ENCODE measurements at regions not wholly inside any gene's neighbourhood (a gene's known extent, or its start where the extent isn't known, plus 50 kb on each side); places are given as distances from the start of the nearest gene placed in this dataset.
"Not testable (repeated sequence)": the region's sequence is repeated elsewhere in the genome, so short reads cannot be mapped to it uniquely, and the experiment has no call there.

- not testable (repeated sequence) for DNase-seq; H3K4me3 ChIP-seq (ENCODE audit: insufficient read depth, low read depth, low read length); H3K27me3 ChIP-seq (ENCODE audit: control insufficient read depth, insufficient read depth, low read length); H3K36me3 ChIP-seq (replicated peaks; ENCODE audit: control insufficient read depth, insufficient read depth, low read length)
Observed at GRCh38 chr2:89182221-89182620, 490.7 kb downstream of the RPIA start.

- H3K4me3 ChIP-seq (ENCODE audit: insufficient read depth, low read depth, low read length); H3K36me3 ChIP-seq (replicated peaks; ENCODE audit: control insufficient read depth, insufficient read depth, low read length); H3K27me3 ChIP-seq (ENCODE audit: control insufficient read depth, insufficient read depth, low read length); DNase-seq: not testable (repeated sequence)
Observed at GRCh38 chr2:89184746-89185145, 493.3 kb downstream of the RPIA start.

GRCh38 chr2:89195636-89196251 lies 504.3 kb downstream of the RPIA start:
- H3K27me3 ChIP-seq (ENCODE audit: control insufficient read depth, insufficient read depth, low read length); H3K36me3 ChIP-seq (replicated peaks; ENCODE audit: control insufficient read depth, insufficient read depth, low read length); DNase-seq; H3K4me3 ChIP-seq (ENCODE audit: insufficient read depth, low read depth, low read length): not testable (repeated sequence)

GRCh38 chr2:89196719-89197118 lies 505.2 kb downstream of the RPIA start:
- H3K36me3 ChIP-seq (replicated peaks; ENCODE audit: control insufficient read depth, insufficient read depth, low read length); H3K4me3 ChIP-seq (ENCODE audit: insufficient read depth, low read depth, low read length); DNase-seq; H3K27me3 ChIP-seq (ENCODE audit: control insufficient read depth, insufficient read depth, low read length): not testable (repeated sequence)

- not testable (repeated sequence) for H3K4me3 ChIP-seq (ENCODE audit: insufficient read depth, low read depth, low read length); DNase-seq; H3K36me3 ChIP-seq (replicated peaks; ENCODE audit: control insufficient read depth, insufficient read depth, low read length); H3K27me3 ChIP-seq (ENCODE audit: control insufficient read depth, insufficient read depth, low read length)
Observed at GRCh38 chr2:89198026-89198425, 506.6 kb downstream of the RPIA start.

- not testable (repeated sequence) for DNase-seq; H3K4me3 ChIP-seq (ENCODE audit: insufficient read depth, low read depth, low read length); H3K27me3 ChIP-seq (ENCODE audit: control insufficient read depth, insufficient read depth, low read length); H3K36me3 ChIP-seq (replicated peaks; ENCODE audit: control insufficient read depth, insufficient read depth, low read length)
Observed at GRCh38 chr2:89199453-89200246, 508.2 kb downstream of the RPIA start.

- not testable (repeated sequence) for DNase-seq; H3K4me3 ChIP-seq (ENCODE audit: insufficient read depth, low read depth, low read length); H3K27me3 ChIP-seq (ENCODE audit: control insufficient read depth, insufficient read depth, low read length); H3K36me3 ChIP-seq (replicated peaks; ENCODE audit: control insufficient read depth, insufficient read depth, low read length)
Observed at GRCh38 chr2:89200247-89200527, 508.7 kb downstream of the RPIA start.

- H3K4me3 ChIP-seq (ENCODE audit: insufficient read depth, low read depth, low read length); H3K27me3 ChIP-seq (ENCODE audit: control insufficient read depth, insufficient read depth, low read length); H3K36me3 ChIP-seq (replicated peaks; ENCODE audit: control insufficient read depth, insufficient read depth, low read length); DNase-seq: not testable (repeated sequence)
Observed at GRCh38 chr2:89202518-89202917, 511.0 kb downstream of the RPIA start.

- DNase-seq: peak; percentile 16
- not testable (repeated sequence) for H3K36me3 ChIP-seq (replicated peaks; ENCODE audit: control insufficient read depth, insufficient read depth, low read length); H3K4me3 ChIP-seq (ENCODE audit: insufficient read depth, low read depth, low read length)
Observed at GRCh38 chr2:89205153-89205552, 513.7 kb downstream of the RPIA start.

GRCh38 chr2:89208144-89208932 lies 516.9 kb downstream of the RPIA start:
- H3K4me3 ChIP-seq (ENCODE audit: insufficient read depth, low read depth, low read length); H3K36me3 ChIP-seq (replicated peaks; ENCODE audit: control insufficient read depth, insufficient read depth, low read length); H3K27me3 ChIP-seq (ENCODE audit: control insufficient read depth, insufficient read depth, low read length); DNase-seq: not testable (repeated sequence)

More at GRCh38 chr2:89205153-89205552, 513.7 kb downstream of the RPIA start:
- not testable (repeated sequence) for H3K27me3 ChIP-seq (ENCODE audit: control insufficient read depth, insufficient read depth, low read length)

- not testable (repeated sequence) for H3K27me3 ChIP-seq (ENCODE audit: control insufficient read depth, insufficient read depth, low read length); DNase-seq; H3K4me3 ChIP-seq (ENCODE audit: insufficient read depth, low read depth, low read length); H3K36me3 ChIP-seq (replicated peaks; ENCODE audit: control insufficient read depth, insufficient read depth, low read length)
Observed at GRCh38 chr2:89213151-89213550, 521.7 kb downstream of the RPIA start.

GRCh38 chr2:89213811-89214210 lies 522.3 kb downstream of the RPIA start:
- not testable (repeated sequence) for H3K4me3 ChIP-seq (ENCODE audit: insufficient read depth, low read depth, low read length); DNase-seq; H3K27me3 ChIP-seq (ENCODE audit: control insufficient read depth, insufficient read depth, low read length); H3K36me3 ChIP-seq (replicated peaks; ENCODE audit: control insufficient read depth, insufficient read depth, low read length)

GRCh38 chr2:89221474-89221873 lies 530.0 kb downstream of the RPIA start:
- H3K4me3 ChIP-seq (ENCODE audit: insufficient read depth, low read depth, low read length); H3K27me3 ChIP-seq (ENCODE audit: control insufficient read depth, insufficient read depth, low read length); DNase-seq: not testable (repeated sequence)

GRCh38 chr2:89222063-89222732 lies 530.7 kb downstream of the RPIA start:
- DNase-seq; H3K27me3 ChIP-seq (ENCODE audit: control insufficient read depth, insufficient read depth, low read length); H3K36me3 ChIP-seq (replicated peaks; ENCODE audit: control insufficient read depth, insufficient read depth, low read length); H3K4me3 ChIP-seq (ENCODE audit: insufficient read depth, low read depth, low read length): not testable (repeated sequence)

More at GRCh38 chr2:89221474-89221873, 530.0 kb downstream of the RPIA start:
- not testable (repeated sequence) for H3K36me3 ChIP-seq (replicated peaks; ENCODE audit: control insufficient read depth, insufficient read depth, low read length)
